ENCODE measurements at regions not wholly inside any gene's neighbourhood (a gene's known extent, or its start where the extent isn't known, plus 50 kb on each side); places are given as distances from the start of the nearest gene placed in this dataset.

GRCh38 chr3:69566275-69566674 is 173.0 kb upstream of the MITF start:
- Mint-ChIP-seq H3K27ac (no peak overlapping the region), H3K4me3 (no peak overlapping the region), H3K4me1 (no peaks in the 10 kb centered on the region), H3K9me3 (no peaks in the 10 kb centered on the region), H3K27me3 (ENCODE audit: insufficient read depth, low read depth) (peaks cover 8% of the 10 kb centered on the region), H3K36me3 (no peaks in the 10 kb centered on the region)
- H3K79me2 ChIP-seq (ENCODE audit: low read depth) = no peaks in the 10 kb centered on the region
- no peak for DNase-seq (ENCODE audit: low spot score)
- H3K9ac ChIP-seq = no peak overlapping the region
- H2AFZ ChIP-seq (replicated peaks) = no peak overlapping the region
- no peaks in the 10 kb centered on the region for H4K20me1 ChIP-seq (ENCODE audit: low read depth)
- no peaks in the 10 kb centered on the region for H3K36me3 ChIP-seq
- no peaks in the 10 kb centered on the region for H3K4me1 ChIP-seq
- H3K4me3 ChIP-seq = no peak overlapping the region
- no peaks in the 10 kb centered on the region for H3K27me3 ChIP-seq
- no peaks in the 10 kb centered on the region for H3K9me3 ChIP-seq (ENCODE audit: low read depth)
- no peak overlapping the region for H3K4me2 ChIP-seq
- TF ChIP-seq CTCF (IDR thresholded peaks at IDR 0.05) (no peak), EZH2phosphoT487 (IDR thresholded peaks at IDR 0.05) (no peak), EZH2 (IDR thresholded peaks at IDR 0.05) (no peak)
- no peaks in the 10 kb centered on the region for H3F3A ChIP-seq (ENCODE audit: low read depth)
- H3K27ac ChIP-seq = no peak overlapping the region

- Mint-ChIP-seq H3K27ac (no peak overlapping the region), H3K27me3 (ENCODE audit: insufficient read depth, low read depth) (peaks cover 12% of the 10 kb centered on the region), H3K9me3 (peaks cover 2% of the 10 kb centered on the region), H3K36me3 (no peaks in the 10 kb centered on the region), H3K4me1 (no peaks in the 10 kb centered on the region), H3K4me3 (no peak overlapping the region)
- Histone ChIP-seq H3K27ac (no peak overlapping the region), H3K4me2 (no peak overlapping the region), H3K4me1 (no peaks in the 10 kb centered on the region), H3K4me3 (no peak overlapping the region), H3K79me2 (ENCODE audit: low read depth) (no peaks in the 10 kb centered on the region), H4K20me1 (ENCODE audit: low read depth) (no peaks in the 10 kb centered on the region), H3K36me3 (no peaks in the 10 kb centered on the region), H3K27me3 (no peaks in the 10 kb centered on the region), H3K9ac (no peak overlapping the region), H2AFZ (replicated peaks) (no peak overlapping the region), H3K9me3 (ENCODE audit: low read depth) (no peaks in the 10 kb centered on the region), H3F3A (ENCODE audit: low read depth) (no peaks in the 10 kb centered on the region)
- no peak for DNase-seq (ENCODE audit: low spot score)
- no peak for TF ChIP-seq EZH2phosphoT487 (IDR thresholded peaks at IDR 0.05)
- TF ChIP-seq EZH2 (IDR thresholded peaks at IDR 0.05) = no peak
- no peak for TF ChIP-seq CTCF (IDR thresholded peaks at IDR 0.05)
Measured at GRCh38 chr3:69565316-69565715, 173.9 kb upstream of the MITF start.

- peaks cover 12% of the 10 kb centered on the region for H3K27me3 Mint-ChIP-seq (ENCODE audit: insufficient read depth, low read depth)
- H3K27ac ChIP-seq = no peak overlapping the region
Measured at GRCh38 chr3:69563981-69564380, 175.3 kb upstream of the MITF start.

More at GRCh38 chr3:69563981-69564380, 175.3 kb upstream of the MITF start:
- H3K9me3 ChIP-seq (ENCODE audit: low read depth) = no peaks in the 10 kb centered on the region
- H3K4me1 ChIP-seq = no peaks in the 10 kb centered on the region
- Mint-ChIP-seq H3K9me3 (peaks cover 2% of the 10 kb centered on the region), H3K4me3 (no peak overlapping the region), H3K4me1 (no peaks in the 10 kb centered on the region), H3K27ac (no peak overlapping the region), H3K36me3 (no peaks in the 10 kb centered on the region)
- no peak for TF ChIP-seq EZH2phosphoT487 (IDR thresholded peaks at IDR 0.05)
- no peak for TF ChIP-seq EZH2 (IDR thresholded peaks at IDR 0.05)
- TF ChIP-seq CTCF (IDR thresholded peaks at IDR 0.05) = no peak
- H3F3A ChIP-seq (ENCODE audit: low read depth) = no peaks in the 10 kb centered on the region
- H3K4me2 ChIP-seq = no peak overlapping the region
- no peaks in the 10 kb centered on the region for H3K79me2 ChIP-seq (ENCODE audit: low read depth)
- no peak overlapping the region for H3K4me3 ChIP-seq
- no peak for DNase-seq (ENCODE audit: low spot score)
- no peaks in the 10 kb centered on the region for H4K20me1 ChIP-seq (ENCODE audit: low read depth)
- no peak overlapping the region for H2AFZ ChIP-seq (replicated peaks)
- no peaks in the 10 kb centered on the region for H3K36me3 ChIP-seq
- no peak overlapping the region for H3K9ac ChIP-seq
- no peaks in the 10 kb centered on the region for H3K27me3 ChIP-seq

Measured in neural progenitor cell (in vitro differentiated cells).